ENCODE measurements at regions not wholly inside any gene's neighbourhood (a gene's known extent, or its start where the extent isn't known, plus 50 kb on each side); places are given as distances from the start of the nearest gene placed in this dataset.

- no peak for DNase-seq (ENCODE audit: low spot score)
Measured at GRCh38 chr10:117927871-117928270, 118.9 kb downstream of the RAB11FIP2 start.

- no peak for DNase-seq (ENCODE audit: low spot score)
Measured at GRCh38 chr10:117928281-117928680, 118.5 kb downstream of the RAB11FIP2 start.

- DNase-seq (ENCODE audit: low spot score) = no peak
Measured at GRCh38 chr10:117928741-117929140, 118.0 kb downstream of the RAB11FIP2 start.

GRCh38 chr10:117929327-117930067 is 117.2 kb downstream of the RAB11FIP2 start:
- DNase-seq (ENCODE audit: low spot score) = no peak

- no peak for DNase-seq (ENCODE audit: low spot score)
Measured at GRCh38 chr10:117931078-117931477, 115.7 kb downstream of the RAB11FIP2 start.

- no peak for DNase-seq (ENCODE audit: low spot score)
Measured at GRCh38 chr10:117933036-117933435, 113.7 kb downstream of the RAB11FIP2 start.

GRCh38 chr10:117934477-117934876 is 112.3 kb downstream of the RAB11FIP2 start:
- no peak for DNase-seq (ENCODE audit: low spot score)

- DNase-seq (ENCODE audit: low spot score) = no peak
Measured at GRCh38 chr10:117936141-117936540, 110.6 kb downstream of the RAB11FIP2 start.

- no peak for DNase-seq (ENCODE audit: low spot score)
Measured at GRCh38 chr10:117936566-117936965, 110.2 kb downstream of the RAB11FIP2 start.

GRCh38 chr10:117936976-117937375 is 109.8 kb downstream of the RAB11FIP2 start:
- DNase-seq (ENCODE audit: low spot score) = no peak

GRCh38 chr10:117938104-117938503 is 108.6 kb downstream of the RAB11FIP2 start:
- no peak for DNase-seq (ENCODE audit: low spot score)

GRCh38 chr10:117942226-117942625 is 104.5 kb downstream of the RAB11FIP2 start:
- no peak for DNase-seq (ENCODE audit: low spot score)

GRCh38 chr10:117944676-117945447 is 101.9 kb downstream of the RAB11FIP2 start:
- DNase-seq (ENCODE audit: low spot score) = no peak

- no peak for DNase-seq (ENCODE audit: low spot score)
Measured at GRCh38 chr10:117945651-117946050, 101.1 kb downstream of the RAB11FIP2 start.

- DNase-seq (ENCODE audit: low spot score) = no peak
Measured at GRCh38 chr10:117946525-117947070, 100.1 kb downstream of the RAB11FIP2 start.

GRCh38 chr10:117948493-117948892 is 98.2 kb downstream of the RAB11FIP2 start:
- no peak for DNase-seq (ENCODE audit: low spot score)

GRCh38 chr10:117950408-117950807 is 96.3 kb downstream of the RAB11FIP2 start:
- DNase-seq (ENCODE audit: low spot score) = no peak
